ENCODE measurements at regions not wholly inside any gene's neighbourhood (a gene's known extent, or its start where the extent isn't known, plus 50 kb on each side); places are given as distances from the start of the nearest gene placed in this dataset.

GRCh38 chr11:116101902-116102301, 597.7 kb upstream of the CADM1 start:
- Histone ChIP-seq H3K27ac (ENCODE audit: low read depth in 2 of 2, low read length in 1 of 2) (no peak overlapping the region), H3K9me3 (no peaks in the 10 kb centered on the region), H3K4me3 (ENCODE audit: low read depth in 2 of 2, low read length in 1 of 2) (no peak overlapping the region), H3K4me1 (ENCODE audit: control insufficient read depth in 1 of 2, insufficient read depth in 2 of 2, low read depth in 1 of 2, low read length in 1 of 2) (no peaks in the 10 kb centered on the region), H3K9me2 (no peaks in the 10 kb centered on the region), H3F3A (replicated peaks; ENCODE audit: insufficient read depth) (no peaks in the 10 kb centered on the region), H2AFZ (ENCODE audit: low read depth) (no peak overlapping the region), H3K4me2 (no peak overlapping the region), H3K36me3 (replicated peaks in 1 of 2; ENCODE audit: control insufficient read depth in 1 of 2, insufficient read depth in 2 of 2, low read length in 1 of 2) (no peaks in the 10 kb centered on the region), H3K27me3 (ENCODE audit: insufficient read depth) (no peaks in the 10 kb centered on the region), H4K20me1 (ENCODE audit: insufficient read depth) (no peaks in the 10 kb centered on the region), H3K9ac (no peak overlapping the region), H3K79me2 (ENCODE audit: insufficient read depth) (no peaks in the 10 kb centered on the region)
- TF ChIP-seq EZH2phosphoT487 (IDR thresholded peaks at IDR 0.05; ENCODE audit: borderline replicate concordance, low read depth) = no peak
- no peak for TF ChIP-seq PBX3 (IDR thresholded peaks at IDR 0.05)
- no peak for TF ChIP-seq GABPA (IDR thresholded peaks at IDR 0.05; ENCODE audit: low read depth)
- TF ChIP-seq CTCF (IDR thresholded peaks at IDR 0.05) = no peak
- no peak for TF ChIP-seq JUND (IDR thresholded peaks at IDR 0.05)
- TF ChIP-seq MEF2A (IDR thresholded peaks at IDR 0.05; ENCODE audit: borderline replicate concordance, low read depth) = no peak
- no peak for TF ChIP-seq EP300 (IDR thresholded peaks at IDR 0.05; ENCODE audit: borderline replicate concordance in 1 of 2, low read depth in 1 of 2, low read length in 1 of 2)
- TF ChIP-seq ELF1 (IDR thresholded peaks at IDR 0.05) = no peak
- no peak for TF ChIP-seq CHD2 (IDR thresholded peaks at IDR 0.05; ENCODE audit: low read length, partially characterized antibody)
- no peak for TF ChIP-seq TEAD4 (IDR thresholded peaks at IDR 0.05; ENCODE audit: borderline replicate concordance, insufficient read depth)
- no peak for TF ChIP-seq MXI1 (IDR thresholded peaks at IDR 0.05; ENCODE audit: low read depth, low read length)
- WGBS (ENCODE audit: low lambda C conversion rate) = 78% methylated on average over 3 of the region's 3 CpGs
- no peak for DNase-seq
- POLR2A ChIA-PET = no interaction called here
- CTCF ChIA-PET = no interaction called here

- 25% methylated on average over 2 of the region's 2 CpGs for WGBS (ENCODE audit: low lambda C conversion rate)
- no peaks in the 10 kb centered on the region for H3K79me2 ChIP-seq (ENCODE audit: insufficient read depth)
- H3K4me2 ChIP-seq = no peak overlapping the region
Observed at GRCh38 chr11:116100016-116100415, 595.8 kb upstream of the CADM1 start.

More at GRCh38 chr11:116100016-116100415, 595.8 kb upstream of the CADM1 start:
- DNase-seq = no peak
- Histone ChIP-seq H3F3A (replicated peaks; ENCODE audit: insufficient read depth) (no peaks in the 10 kb centered on the region), H2AFZ (ENCODE audit: low read depth) (no peak overlapping the region), H4K20me1 (ENCODE audit: insufficient read depth) (no peaks in the 10 kb centered on the region), H3K9me2 (no peaks in the 10 kb centered on the region), H3K27ac (ENCODE audit: low read depth in 2 of 2, low read length in 1 of 2) (no peak overlapping the region), H3K36me3 (replicated peaks in 1 of 2; ENCODE audit: control insufficient read depth in 1 of 2, insufficient read depth in 2 of 2, low read length in 1 of 2) (no peaks in the 10 kb centered on the region), H3K9me3 (no peaks in the 10 kb centered on the region), H3K4me3 (ENCODE audit: low read depth in 2 of 2, low read length in 1 of 2) (no peak overlapping the region), H3K4me1 (ENCODE audit: control insufficient read depth in 1 of 2, insufficient read depth in 2 of 2, low read depth in 1 of 2, low read length in 1 of 2) (no peaks in the 10 kb centered on the region), H3K27me3 (ENCODE audit: insufficient read depth) (no peaks in the 10 kb centered on the region), H3K9ac (no peak overlapping the region)
- POLR2A ChIA-PET = no interaction called here
- TF ChIP-seq RXRA (IDR thresholded peaks at IDR 0.05; ENCODE audit: borderline replicate concordance, low read depth) (no peak), REST (IDR thresholded peaks at IDR 0.05; ENCODE audit: low read depth, low read length) (no peak), USF2 (IDR thresholded peaks at IDR 0.05; ENCODE audit: borderline replicate concordance, low read depth, low read length) (no peak), FOXJ3 (CRISPR knock-in tag; IDR thresholded peaks at IDR 0.05) (no peak), RAD21 (IDR thresholded peaks at IDR 0.05; ENCODE audit: low read length) (no peak)
- CTCF ChIA-PET = no interaction called here

All from SK-N-SH (cell line).